ENCODE measurements at regions not wholly inside any gene's neighbourhood (a gene's known extent, or its start where the extent isn't known, plus 50 kb on each side); places are given as distances from the start of the nearest gene placed in this dataset.

DNA sequence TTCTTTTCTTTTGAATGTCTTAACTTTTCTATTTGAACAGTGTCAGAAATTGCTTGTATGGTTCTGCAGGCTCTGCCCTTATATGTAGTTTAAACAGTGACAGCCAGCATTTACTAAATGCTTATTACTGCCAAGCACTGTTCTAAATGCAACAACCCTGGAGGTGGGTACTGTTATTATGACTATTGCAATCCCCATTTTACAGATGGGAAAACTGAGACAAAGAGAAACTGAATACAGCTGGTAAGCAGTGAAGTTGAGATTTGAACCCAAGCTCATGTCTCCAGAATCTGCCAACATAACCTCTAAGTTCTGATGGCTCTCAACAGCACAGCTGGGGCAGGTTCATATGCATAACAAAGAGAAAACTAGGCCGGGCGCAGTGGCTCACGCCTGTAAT, 105.7 kb upstream of the GATA6 start:
- TF ChIP-seq, protein P1, sequence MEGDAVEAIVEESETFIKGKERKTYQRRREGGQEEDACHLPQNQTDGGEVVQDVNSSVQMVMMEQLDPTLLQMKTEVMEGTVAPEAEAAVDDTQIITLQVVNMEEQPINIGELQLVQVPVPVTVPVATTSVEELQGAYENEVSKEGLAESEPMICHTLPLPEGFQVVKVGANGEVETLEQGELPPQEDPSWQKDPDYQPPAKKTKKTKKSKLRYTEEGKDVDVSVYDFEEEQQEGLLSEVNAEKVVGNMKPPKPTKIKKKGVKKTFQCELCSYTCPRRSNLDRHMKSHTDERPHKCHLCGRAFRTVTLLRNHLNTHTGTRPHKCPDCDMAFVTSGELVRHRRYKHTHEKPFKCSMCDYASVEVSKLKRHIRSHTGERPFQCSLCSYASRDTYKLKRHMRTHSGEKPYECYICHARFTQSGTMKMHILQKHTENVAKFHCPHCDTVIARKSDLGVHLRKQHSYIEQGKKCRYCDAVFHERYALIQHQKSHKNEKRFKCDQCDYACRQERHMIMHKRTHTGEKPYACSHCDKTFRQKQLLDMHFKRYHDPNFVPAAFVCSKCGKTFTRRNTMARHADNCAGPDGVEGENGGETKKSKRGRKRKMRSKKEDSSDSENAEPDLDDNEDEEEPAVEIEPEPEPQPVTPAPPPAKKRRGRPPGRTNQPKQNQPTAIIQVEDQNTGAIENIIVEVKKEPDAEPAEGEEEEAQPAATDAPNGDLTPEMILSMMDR (IDR thresholded peaks at IDR 0.05; ENCODE audit: extremely low read depth in 1 of 2, insufficient read depth in 1 of 2, low read depth in 1 of 2, low read length in 2 of 2), result no peak
- no peak for TF ChIP-seq EZH2 (IDR thresholded peaks at IDR 0.05; ENCODE audit: borderline replicate concordance, low read depth, low read length, severe bottlenecking)
- no peak for TF ChIP-seq POLR2A (IDR thresholded peaks at IDR 0.05; ENCODE audit: low read depth, low read length)
- TF ChIP-seq POLR2AphosphoS5 (IDR thresholded peaks at IDR 0.05; ENCODE audit: insufficient read depth, low read depth, low read length), result no peak
- TF ChIP-seq MAX (IDR thresholded peaks at IDR 0.05; ENCODE audit: insufficient read depth, insufficient read length), result no peak
- TF ChIP-seq GATA2 (IDR thresholded peaks at IDR 0.05; ENCODE audit: insufficient read depth, insufficient read length, low read depth, low read length), result no peak
- TF ChIP-seq FOS (IDR thresholded peaks at IDR 0.05; ENCODE audit: borderline replicate concordance, insufficient read depth, low read length), result no peak
- TF ChIP-seq JUN (IDR thresholded peaks at IDR 0.05; ENCODE audit: borderline replicate concordance, insufficient read depth, insufficient read length, low read depth), result no peak
- no peak for TF ChIP-seq MYC (IDR thresholded peaks at IDR 0.05; ENCODE audit: low read depth, low read length)

All from endothelial cell of umbilical vein (primary cell).